GM12878 (cell line): ENCODE measurements at regions not wholly inside any gene's neighbourhood (a gene's known extent, or its start where the extent isn't known, plus 50 kb on each side); places are given as distances from the start of the nearest gene placed in this dataset.

Experiments
- ATAC-seq: fragments of 200-7000 bp; cut with Tn5 transposase; 3 replicates; pipeline ENCODE4 v1.9.1; 2020; ENCODE audit warnings: mild to moderate bottlenecking, moderate library complexity
- BruUV-seq: library from RNA; stranded (reverse); fragments of 400-500 nt; replicated peaks from 2 replicates; lab custom pipeline; 2021; lab: Mats Ljungman, UMichigan
- CTCF ChIA-PET: fragments of 300-600 bp; sonication (Branson Sonifier 250); formaldehyde crosslinking; extraction: SDS; loops from one replicate; lab custom pipeline; 2021; ENCODE audit warnings: inconsistent platforms; lab: Yijun Ruan, JAX
- POLR2A ChIA-PET: fragments of 350-600 bp; formaldehyde crosslinking; extraction: SDS; loops from one replicate; lab custom pipeline; 2021; ENCODE audit warnings: inconsistent platforms; lab: Charles Lee
- RAD21 ChIA-PET: fragments of 300-600 bp; sonication (Branson Sonifier 250); formaldehyde crosslinking; loops from one replicate; lab custom pipeline; 2023; ENCODE audit warnings: antibody characterized with exemption; ENCODE audit not compliant: unreplicated experiment; lab: Charles Lee
- SMC1A ChIA-PET: fragments of 300-600 bp; sonication (Branson Sonifier 250); formaldehyde crosslinking; loops from one replicate; lab custom pipeline; 2023; ENCODE audit not compliant: unreplicated experiment, uncharacterized antibody; lab: Charles Lee
- DNase-seq: peaks from one replicate; pipeline ENCODE4 v3.0.0-alpha.2; 2011; ENCODE audit warnings: low read depth, low spot score
- FAIRE-seq: peaks from 3 replicates; lab custom pipeline; 2011; peaks lifted over from hg19 to GRCh38; lab: Jason Lieb, UNC
- H2AFZ ChIP-seq: 2 replicates; pipeline ENCODE4 v1.6.0; 2011; ENCODE audit warnings: low read depth, low read length, control low read depth; ENCODE audit not compliant: control insufficient read depth
- H3K27ac ChIP-seq: 2 replicates; pipeline ENCODE4 v1.5.1; 2011; ENCODE audit warnings: control low read depth; ENCODE audit not compliant: control insufficient read depth, insufficient read depth
- H3K27me3 ChIP-seq, 2 experiments: replicated peaks in 1 of 2; 2 replicates each; pipeline versions ENCODE4 v1.6.0 to v1.6.1; 2011; ENCODE audit warnings: low read length in 1 of 2; ENCODE audit not compliant: control insufficient read depth in 2 of 2, insufficient read depth in 2 of 2
- H3K36me3 ChIP-seq, 2 experiments: 2 replicates each; pipeline ENCODE4 v1.5.1; 2011; ENCODE audit warnings: low read length in 1 of 2; ENCODE audit not compliant: control insufficient read depth in 2 of 2, insufficient read depth in 2 of 2
- H3K4me1 ChIP-seq: 2 replicates; pipeline ENCODE4 v1.6.1; 2011; ENCODE audit warnings: mild to moderate bottlenecking, low read length, moderate library complexity, mixed read lengths; ENCODE audit not compliant: control insufficient read depth, insufficient read depth
- H3K4me2 ChIP-seq: 2 replicates; pipeline ENCODE4 v1.6.0; 2011; ENCODE audit warnings: control low read depth; ENCODE audit not compliant: control insufficient read depth, insufficient read depth
- H3K4me3 ChIP-seq: fragments of 200-600 bp; sonication (generic); 2 replicates; pipeline ENCODE4 v1.5.1; 2016
- H3K79me2 ChIP-seq: 2 replicates; pipeline ENCODE4 v1.6.0; 2011; ENCODE audit warnings: low read length; ENCODE audit not compliant: control insufficient read depth, insufficient read depth
- H3K9ac ChIP-seq: 2 replicates; pipeline ENCODE4 v1.8.0; 2011; ENCODE audit warnings: low read length, control low read depth, mixed read lengths; ENCODE audit not compliant: control insufficient read depth, insufficient read depth
- H3K9me3 ChIP-seq: replicated peaks from 3 replicates; pipeline ENCODE4 v1.5.1; 2011; ENCODE audit warnings: mild to moderate bottlenecking, low read length; ENCODE audit not compliant: control insufficient read depth, insufficient read depth
- H4K20me1 ChIP-seq: 2 replicates; pipeline ENCODE4 v1.6.0; 2011; ENCODE audit not compliant: control insufficient read depth, insufficient read depth
- ASH2L ChIP-seq: fragments of 300-600, 200-600 bp; sonication (generic); IDR thresholded peaks from 2 replicates; pipeline ENCODE4 v1.6.1; 2017; ENCODE audit warnings: low read depth, mild to moderate bottlenecking, borderline replicate concordance
- BACH1 ChIP-seq: fragments of 450-650 bp; IDR thresholded peaks from 2 replicates; pipeline ENCODE4 v1.6.1; 2017; ENCODE audit warnings: mild to moderate bottlenecking, borderline replicate concordance
- BCL3 ChIP-seq: IDR thresholded peaks from 2 replicates; pipeline ENCODE4 v1.6.1; 2011; ENCODE audit warnings: borderline replicate concordance, low read depth, mild to moderate bottlenecking, moderate library complexity, low read length; ENCODE audit not compliant: insufficient read depth, poor library complexity, severe bottlenecking
- CBX3 ChIP-seq: fragments of 200-600 bp; sonication (generic); IDR thresholded peaks from 2 replicates; pipeline ENCODE4 v1.6.1; 2016; ENCODE audit warnings: low read depth, borderline replicate concordance
- CHD1 ChIP-seq: IDR thresholded peaks from 2 replicates; pipeline ENCODE4 v1.6.1; 2012; ENCODE audit warnings: low read depth, low read length, improper control_type of control experiment
- CHD4 ChIP-seq: fragments of 200-600 bp; sonication (generic); IDR thresholded peaks from 2 replicates; pipeline ENCODE4 v1.6.1; 2016; ENCODE audit warnings: mild to moderate bottlenecking
- CREM ChIP-seq: IDR thresholded peaks from 2 replicates; pipeline ENCODE4 v1.6.1; 2014; ENCODE audit warnings: antibody characterized with exemption, low read depth
- CTCF ChIP-seq, 3 experiments: IDR thresholded peaks in 2 of 3; conservative IDR thresholded peaks in 1 of 3; 2 replicates each; pipeline ENCODE4 v1.5.1; 2011; ENCODE audit warnings: low read depth in 3 of 3, low read length in 3 of 3, mild to moderate bottlenecking in 3 of 3, control low read depth in 2 of 3, moderate library complexity in 2 of 3, inconsistent platforms in 1 of 3, mixed read lengths in 1 of 3; ENCODE audit not compliant: control insufficient read depth in 2 of 3, insufficient read depth in 1 of 3; ENCODE audit errors: extremely low read depth in 1 of 3
- EED ChIP-seq: sonication (generic); IDR thresholded peaks from 2 replicates; pipeline ENCODE4 v1.6.1; 2016; ENCODE audit warnings: antibody characterized with exemption, low read depth
- EZH2 ChIP-seq: IDR thresholded peaks from 2 replicates; pipeline ENCODE4 v1.6.1; 2012; ENCODE audit warnings: low read depth, mild to moderate bottlenecking, control low read depth, inconsistent platforms, low read length, borderline replicate concordance; ENCODE audit not compliant: control insufficient read depth
- FOS ChIP-seq: IDR thresholded peaks from 3 replicates; pipeline ENCODE4 v1.6.1; 2011; ENCODE audit warnings: borderline replicate concordance; ENCODE audit not compliant: insufficient read length; ENCODE audit errors: extremely low read depth
- GABPA ChIP-seq: IDR thresholded peaks from 2 replicates; pipeline ENCODE4 v1.6.1; 2014; ENCODE audit warnings: antibody characterized with exemption, low read depth, mild to moderate bottlenecking, inconsistent platforms
- HCFC1 ChIP-seq: fragments of 150-350 bp; IDR thresholded peaks from 2 replicates; pipeline ENCODE4 v1.6.1; 2014; ENCODE audit warnings: low read length
- JUNB ChIP-seq: IDR thresholded peaks from 2 replicates; pipeline ENCODE4 v1.6.1; 2016; ENCODE audit warnings: antibody characterized with exemption, mild to moderate bottlenecking
- MEF2A ChIP-seq: IDR thresholded peaks from 2 replicates; pipeline ENCODE4 v1.6.1; 2011; ENCODE audit warnings: low read depth, mild to moderate bottlenecking, low read length, moderate library complexity; ENCODE audit not compliant: insufficient read depth
- NR2C1 ChIP-seq: fragments of 450-650 bp; IDR thresholded peaks from 2 replicates; pipeline ENCODE4 v1.6.1; 2017; ENCODE audit warnings: antibody characterized with exemption, mild to moderate bottlenecking, moderate library complexity
- RFX5 ChIP-seq: IDR thresholded peaks from 2 replicates; pipeline ENCODE4 v1.6.1; 2011; ENCODE audit warnings: low read depth, low read length, improper control_type of control experiment
- ZBED1 ChIP-seq: IDR thresholded peaks from 2 replicates; pipeline ENCODE4 v1.6.1; 2016; ENCODE audit warnings: borderline replicate concordance
- ZBTB33 ChIP-seq: fragments of 450-650 bp; IDR thresholded peaks from 2 replicates; pipeline ENCODE4 v1.6.1; 2017; ENCODE audit warnings: mild to moderate bottlenecking
- WGBS: methylation state at CpG from one replicate; pipeline ENCODE4 v1.1.6; 2016; ENCODE audit warnings: low lambda C conversion rate; ENCODE audit not compliant: insufficient replicate concordance, insufficient coverage; ENCODE audit errors: missing lambda C conversion rate; 5-methylcytosine and 5-hydroxymethylcytosine counted together
- in situ Hi-C: fragments of 300-500 bp; cut with MboI; formaldehyde crosslinking; loops from 9 replicates; pipeline ENCODE4 v1.14.3; 2018; ENCODE audit warnings: mixed read lengths
- intact Hi-C: fragments of 100-400 bp; cut with micrococcal nuclease; formaldehyde crosslinking; loops from one replicate; pipeline ENCODE4 v1.14.2; 2022; ENCODE audit not compliant: unreplicated experiment

GRCh38 chr15:66633041-66633937 lies 67.5 kb upstream of the LCTL start (continued):
- TF ChIP-seq HCFC1 = no peak
- no peak for TF ChIP-seq EED
- TF ChIP-seq ZBED1 = no peak
- no peak for TF ChIP-seq CREM
- no peak for TF ChIP-seq FOS
- no peak for TF ChIP-seq CHD4

- ATAC-seq = no peak
- no peak overlapping the region for H3K4me3 ChIP-seq
- DNase-seq = no peak
- CTCF ChIA-PET = interaction anchor here (0.5 kb wide), 1 partner anchor 22 kb away, joined by 3 read pairs; no protein-coding TSS in a partner anchor
- SMC1A ChIA-PET = no interaction called here
- in situ Hi-C loops (no loop called here), intact Hi-C loops (no loop called here)
- no peaks in the 10 kb centered on the region for H3K9me3 ChIP-seq
- WGBS = 43% methylated on average over 3 of the region's 3 CpGs
- no peaks in the 10 kb centered on the region for H3K79me2 ChIP-seq
- RAD21 ChIA-PET = no interaction called here
- H3K27me3 ChIP-seq = no peaks in the 10 kb centered on the region; a peak in 1 of 4 replicates
- H2AFZ ChIP-seq = no peak overlapping the region
- H3K4me1 ChIP-seq = no peaks in the 10 kb centered on the region; the same call in 1 of the 2 replicates
- no peak overlapping the region for H3K4me2 ChIP-seq
- no peak for FAIRE-seq
- H3K36me3 ChIP-seq = no peaks in the 10 kb centered on the region
- no TSS peak for BruUV-seq
- H3K9ac ChIP-seq = no peak overlapping the region
- POLR2A ChIA-PET = no interaction called here
- no peaks in the 10 kb centered on the region for H4K20me1 ChIP-seq
- no peak overlapping the region for H3K27ac ChIP-seq
- no peak for TF ChIP-seq GABPA
- TF ChIP-seq BACH1 = no peak
- TF ChIP-seq NR2C1 = no peak
- TF ChIP-seq CHD1 = no peak
- TF ChIP-seq BCL3 = no peak
- TF ChIP-seq ZBTB33 = no peak
- TF ChIP-seq MEF2A = no peak
- no peak for TF ChIP-seq EZH2
- no peak for TF ChIP-seq ASH2L
- no peak for TF ChIP-seq CBX3
- TF ChIP-seq RFX5 = no peak
- TF ChIP-seq JUNB = no peak
- no peak for TF ChIP-seq CTCF (IDR thresholded peaks at IDR 0.05 in 2 of 3, conservative IDR thresholded peaks at IDR 0.05 in 1 of 3; ENCODE audit: control insufficient read depth in 2 of 3, extremely low read depth in 1 of 3, insufficient read depth in 1 of 3, low read depth in 3 of 3, low read length in 3 of 3)
Measured at GRCh38 chr15:66633938-66634250, 68.1 kb upstream of the LCTL start.
